OCI-LY7 (cell line): ENCODE measurements at regions not wholly inside any gene's neighbourhood (a gene's known extent, or its start where the extent isn't known, plus 50 kb on each side); places are given as distances from the start of the nearest gene placed in this dataset.

Source experiments
- EZH2phosphoT487 ChIP-seq: fragments of 200-600 bp; sonication (generic); IDR thresholded peaks from 2 replicates; pipeline ENCODE4 v1.6.1; 2018; ENCODE audit warnings: low read depth, borderline replicate concordance, mild to moderate bottlenecking, mixed run types, antibody characterized with exemption, low read length, moderate library complexity, mixed read lengths
- TF ChIP-seq, protein P1 (sequence below): fragments of 200-600 bp; sonication (generic); conservative IDR thresholded peaks from 2 replicates; pipeline ENCODE4 v1.5.1; 2014; ENCODE audit warnings: mild to moderate bottlenecking, antibody characterized with exemption, low read length, moderate library complexity, mixed read lengths

DNA sequence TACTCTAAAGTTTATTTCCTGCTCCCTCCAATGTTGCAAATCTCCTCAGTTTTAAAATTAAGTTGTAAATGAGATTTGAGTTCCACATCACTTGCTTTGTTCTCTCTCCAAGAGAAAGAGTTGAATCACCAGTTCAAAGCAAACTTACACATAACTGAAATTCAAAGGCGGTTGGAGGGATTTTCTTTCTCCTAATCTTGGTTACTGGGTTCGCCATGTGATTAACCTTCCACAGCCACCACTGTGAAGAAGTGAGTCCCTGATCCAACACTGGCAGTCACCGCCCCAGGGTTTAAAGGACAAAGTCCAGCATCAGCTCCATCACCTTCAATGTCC is 247.1 kb downstream of the MYCN start:
- TF ChIP-seq, protein P1, sequence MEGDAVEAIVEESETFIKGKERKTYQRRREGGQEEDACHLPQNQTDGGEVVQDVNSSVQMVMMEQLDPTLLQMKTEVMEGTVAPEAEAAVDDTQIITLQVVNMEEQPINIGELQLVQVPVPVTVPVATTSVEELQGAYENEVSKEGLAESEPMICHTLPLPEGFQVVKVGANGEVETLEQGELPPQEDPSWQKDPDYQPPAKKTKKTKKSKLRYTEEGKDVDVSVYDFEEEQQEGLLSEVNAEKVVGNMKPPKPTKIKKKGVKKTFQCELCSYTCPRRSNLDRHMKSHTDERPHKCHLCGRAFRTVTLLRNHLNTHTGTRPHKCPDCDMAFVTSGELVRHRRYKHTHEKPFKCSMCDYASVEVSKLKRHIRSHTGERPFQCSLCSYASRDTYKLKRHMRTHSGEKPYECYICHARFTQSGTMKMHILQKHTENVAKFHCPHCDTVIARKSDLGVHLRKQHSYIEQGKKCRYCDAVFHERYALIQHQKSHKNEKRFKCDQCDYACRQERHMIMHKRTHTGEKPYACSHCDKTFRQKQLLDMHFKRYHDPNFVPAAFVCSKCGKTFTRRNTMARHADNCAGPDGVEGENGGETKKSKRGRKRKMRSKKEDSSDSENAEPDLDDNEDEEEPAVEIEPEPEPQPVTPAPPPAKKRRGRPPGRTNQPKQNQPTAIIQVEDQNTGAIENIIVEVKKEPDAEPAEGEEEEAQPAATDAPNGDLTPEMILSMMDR = no peak
- no peak for TF ChIP-seq EZH2phosphoT487
